A172 (cell line): ENCODE measurements at regions not wholly inside any gene's neighbourhood (a gene's known extent, or its start where the extent isn't known, plus 50 kb on each side); places are given as distances from the start of the nearest gene placed in this dataset.
A peak's percentile ranks its signal among the peaks of the same experiment; 100 is the strongest.
"Not testable (repeated sequence)": the region's sequence is repeated elsewhere in the genome, so short reads cannot be mapped to it uniquely, and the experiment has no call there.

Experiments used
- DNase-seq: peaks from one replicate; pipeline ENCODE4 v3.0.0-alpha.2; 2015; ENCODE audit warnings: low spot score

- DNase-seq: no peak
Measured at GRCh38 chr3:29140666-29141065, 140.2 kb upstream of the RBMS3 start.

- no peak for DNase-seq
Measured at GRCh38 chr3:29141197-29141917, 139.5 kb upstream of the RBMS3 start.

GRCh38 chr3:29141918-29142275 lies 139.0 kb upstream of the RBMS3 start:
- no peak for DNase-seq

- DNase-seq: no peak
Measured at GRCh38 chr3:29143151-29143550, 137.7 kb upstream of the RBMS3 start.

- DNase-seq: no peak
Measured at GRCh38 chr3:29144361-29144760, 136.5 kb upstream of the RBMS3 start.

GRCh38 chr3:29144807-29145206 lies 136.1 kb upstream of the RBMS3 start:
- no peak for DNase-seq

- DNase-seq: no peak
Measured at GRCh38 chr3:29145360-29145759, 135.5 kb upstream of the RBMS3 start.

- DNase-seq: no peak
Measured at GRCh38 chr3:29152379-29152778, 128.5 kb upstream of the RBMS3 start.

- no peak for DNase-seq
Measured at GRCh38 chr3:29153811-29154210, 127.1 kb upstream of the RBMS3 start.

- DNase-seq: no peak
Measured at GRCh38 chr3:29156086-29156715, 124.7 kb upstream of the RBMS3 start.

- no peak for DNase-seq
Measured at GRCh38 chr3:29164825-29165224, 116.0 kb upstream of the RBMS3 start.

GRCh38 chr3:29167180-29167579 lies 113.7 kb upstream of the RBMS3 start:
- no peak for DNase-seq

GRCh38 chr3:29168081-29168480 lies 112.8 kb upstream of the RBMS3 start:
- no peak for DNase-seq

GRCh38 chr3:29168696-29169095 lies 112.2 kb upstream of the RBMS3 start:
- DNase-seq: no peak

- no peak for DNase-seq
Measured at GRCh38 chr3:29169451-29169850, 111.4 kb upstream of the RBMS3 start.

- peak; percentile 73 for DNase-seq
Measured at GRCh38 chr3:29171043-29171990, 109.6 kb upstream of the RBMS3 start.

- no peak for DNase-seq
Measured at GRCh38 chr3:29176501-29176900, 104.4 kb upstream of the RBMS3 start.

- no peak for DNase-seq
Measured at GRCh38 chr3:29178809-29179793, 101.8 kb upstream of the RBMS3 start.

GRCh38 chr3:29181149-29181780 lies 99.6 kb upstream of the RBMS3 start:
- DNase-seq: no peak

- no peak for DNase-seq
Measured at GRCh38 chr3:29181872-29182271, 99.0 kb upstream of the RBMS3 start.

GRCh38 chr3:29182828-29183227 lies 98.0 kb upstream of the RBMS3 start:
- not testable (repeated sequence) for DNase-seq
